ENCODE measurements at regions not wholly inside any gene's neighbourhood (a gene's known extent, or its start where the extent isn't known, plus 50 kb on each side); places are given as distances from the start of the nearest gene placed in this dataset.

DNA sequence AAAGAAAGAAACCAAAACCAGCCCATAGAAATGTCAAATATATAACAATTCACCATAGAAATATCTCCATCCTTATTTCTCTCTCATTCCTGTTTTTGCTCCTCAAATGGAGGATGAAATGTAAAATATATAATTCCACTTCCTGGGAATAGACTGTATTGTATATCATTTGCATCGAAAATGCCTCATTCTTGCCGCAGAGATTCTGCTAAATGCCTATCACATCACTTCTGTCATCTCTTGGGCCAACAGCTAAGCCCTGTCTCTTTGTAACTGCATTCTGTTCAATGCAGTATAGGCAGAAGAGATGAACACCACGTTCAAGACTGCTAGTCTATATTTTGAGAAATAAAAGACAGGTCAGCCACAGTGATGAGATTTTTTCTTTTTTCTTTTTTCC lies 956.3 kb upstream of the SOX9 start:
- DNase-seq (ENCODE audit: low read depth) = no peak
- TF ChIP-seq, protein P1, sequence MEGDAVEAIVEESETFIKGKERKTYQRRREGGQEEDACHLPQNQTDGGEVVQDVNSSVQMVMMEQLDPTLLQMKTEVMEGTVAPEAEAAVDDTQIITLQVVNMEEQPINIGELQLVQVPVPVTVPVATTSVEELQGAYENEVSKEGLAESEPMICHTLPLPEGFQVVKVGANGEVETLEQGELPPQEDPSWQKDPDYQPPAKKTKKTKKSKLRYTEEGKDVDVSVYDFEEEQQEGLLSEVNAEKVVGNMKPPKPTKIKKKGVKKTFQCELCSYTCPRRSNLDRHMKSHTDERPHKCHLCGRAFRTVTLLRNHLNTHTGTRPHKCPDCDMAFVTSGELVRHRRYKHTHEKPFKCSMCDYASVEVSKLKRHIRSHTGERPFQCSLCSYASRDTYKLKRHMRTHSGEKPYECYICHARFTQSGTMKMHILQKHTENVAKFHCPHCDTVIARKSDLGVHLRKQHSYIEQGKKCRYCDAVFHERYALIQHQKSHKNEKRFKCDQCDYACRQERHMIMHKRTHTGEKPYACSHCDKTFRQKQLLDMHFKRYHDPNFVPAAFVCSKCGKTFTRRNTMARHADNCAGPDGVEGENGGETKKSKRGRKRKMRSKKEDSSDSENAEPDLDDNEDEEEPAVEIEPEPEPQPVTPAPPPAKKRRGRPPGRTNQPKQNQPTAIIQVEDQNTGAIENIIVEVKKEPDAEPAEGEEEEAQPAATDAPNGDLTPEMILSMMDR (IDR thresholded peaks at IDR 0.05; ENCODE audit: control insufficient read depth, extremely low read depth, insufficient read depth) = no peak
- H3K4me3 ChIP-seq (ENCODE audit: low read depth, low read length) = no peak overlapping the region

DNA sequence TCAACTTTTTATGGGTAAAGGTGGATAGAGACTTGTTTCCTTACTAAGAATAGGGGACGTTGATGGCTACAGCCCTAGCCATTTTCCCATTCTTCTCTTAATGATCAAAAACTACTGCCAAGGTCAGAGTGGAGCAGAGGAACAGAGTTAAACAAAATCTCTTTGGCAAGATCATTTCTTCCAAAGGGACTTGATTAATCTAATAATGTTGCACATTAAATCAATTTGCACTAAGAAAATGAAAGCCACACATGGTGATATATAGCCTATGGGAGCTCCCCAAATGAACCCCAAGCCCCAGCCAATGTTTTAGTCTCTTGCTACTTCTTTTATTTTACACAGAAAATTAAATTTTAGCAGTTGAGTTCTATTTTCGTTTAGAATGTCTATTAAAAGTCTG lies 954.5 kb upstream of the SOX9 start:
- TF ChIP-seq, protein P1 (IDR thresholded peaks at IDR 0.05; ENCODE audit: control insufficient read depth, extremely low read depth, insufficient read depth) = no peak
- H3K4me3 ChIP-seq (ENCODE audit: low read depth, low read length) = no peak overlapping the region
- no peak for DNase-seq (ENCODE audit: low read depth)

DNA sequence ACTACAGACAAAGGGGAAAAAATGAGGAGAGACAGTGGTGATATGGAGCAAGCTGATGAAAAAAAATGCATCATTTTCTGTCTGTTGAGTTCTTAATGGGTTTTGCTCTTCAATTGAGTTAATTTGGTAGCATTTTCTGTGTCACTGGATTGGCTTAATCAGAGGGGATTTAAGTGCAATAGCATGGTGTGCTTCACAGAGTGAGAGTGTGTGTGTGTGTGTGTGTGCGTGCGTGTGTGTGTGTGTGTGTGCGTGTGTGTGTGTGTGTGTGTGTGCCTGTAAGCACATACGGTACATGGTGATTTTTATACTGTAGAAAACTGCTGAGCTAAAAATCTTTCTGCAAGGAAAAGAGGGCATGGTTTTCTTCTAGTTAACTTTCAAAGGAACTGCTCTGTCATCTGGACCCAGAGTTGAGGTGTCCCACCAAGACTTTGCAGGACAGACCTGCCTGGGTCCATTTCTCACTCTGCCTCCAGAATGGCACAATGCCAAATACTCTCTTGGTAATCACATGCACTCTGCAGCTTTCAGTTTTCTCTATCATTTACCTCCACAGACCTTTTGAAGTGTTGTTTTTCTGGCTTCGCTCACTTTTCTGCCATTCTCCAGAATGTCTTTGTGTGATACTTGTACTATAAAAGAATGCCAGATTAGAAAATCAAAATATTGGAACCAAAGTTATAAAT lies 952.6 kb upstream of the SOX9 start:
- no peak overlapping the region for H3K4me3 ChIP-seq (ENCODE audit: low read depth, low read length)
- TF ChIP-seq, protein P1 (IDR thresholded peaks at IDR 0.05; ENCODE audit: control insufficient read depth, extremely low read depth, insufficient read depth) = no peak
- no peak for DNase-seq (ENCODE audit: low read depth)

DNA sequence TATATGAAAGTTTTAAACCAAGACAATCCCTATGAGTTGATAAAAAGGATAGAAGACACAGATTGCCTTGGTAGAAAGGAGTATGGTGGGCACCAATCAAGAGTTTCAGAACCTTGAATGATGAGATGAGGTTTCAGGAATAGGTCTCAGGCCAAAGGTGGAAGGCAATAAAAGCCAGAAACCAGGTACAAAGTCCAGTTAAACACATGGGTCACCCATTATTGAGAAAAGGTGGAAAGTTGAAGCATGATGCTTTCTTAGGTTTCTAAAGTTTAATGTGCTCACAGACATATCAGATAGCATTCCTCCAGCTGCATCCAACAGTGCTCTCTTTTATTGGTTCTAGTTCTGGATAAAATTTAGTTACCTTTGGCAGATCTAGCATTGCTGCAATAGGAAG lies 950.8 kb upstream of the SOX9 start:
- no peak for DNase-seq (ENCODE audit: low read depth)
- TF ChIP-seq, protein P1 (IDR thresholded peaks at IDR 0.05; ENCODE audit: control insufficient read depth, extremely low read depth, insufficient read depth) = no peak
- no peak overlapping the region for H3K4me3 ChIP-seq (ENCODE audit: low read depth, low read length)

DNA sequence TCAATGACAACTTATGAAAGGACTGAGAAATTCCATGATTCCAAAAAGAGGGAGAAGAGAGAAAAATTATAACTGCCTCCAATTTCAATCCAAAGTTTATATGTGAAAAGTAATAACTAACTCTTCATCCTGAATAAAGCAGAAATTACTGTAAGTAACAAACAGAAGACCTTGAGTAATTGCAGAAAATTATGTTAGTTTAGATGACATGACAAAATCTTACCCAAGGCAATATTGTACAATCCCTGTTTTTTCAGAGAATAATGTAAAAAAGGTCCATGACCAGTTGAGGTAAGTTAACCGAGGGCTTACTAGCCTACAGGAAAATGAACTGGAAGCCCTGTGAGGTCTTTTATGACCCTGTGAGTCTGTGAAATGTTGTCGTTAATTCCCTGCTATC lies 949.5 kb upstream of the SOX9 start:
- TF ChIP-seq, protein P1 (IDR thresholded peaks at IDR 0.05; ENCODE audit: control insufficient read depth, extremely low read depth, insufficient read depth) = no peak
- H3K4me3 ChIP-seq (ENCODE audit: low read depth, low read length) = no peak overlapping the region
- DNase-seq (ENCODE audit: low read depth) = no peak

DNA sequence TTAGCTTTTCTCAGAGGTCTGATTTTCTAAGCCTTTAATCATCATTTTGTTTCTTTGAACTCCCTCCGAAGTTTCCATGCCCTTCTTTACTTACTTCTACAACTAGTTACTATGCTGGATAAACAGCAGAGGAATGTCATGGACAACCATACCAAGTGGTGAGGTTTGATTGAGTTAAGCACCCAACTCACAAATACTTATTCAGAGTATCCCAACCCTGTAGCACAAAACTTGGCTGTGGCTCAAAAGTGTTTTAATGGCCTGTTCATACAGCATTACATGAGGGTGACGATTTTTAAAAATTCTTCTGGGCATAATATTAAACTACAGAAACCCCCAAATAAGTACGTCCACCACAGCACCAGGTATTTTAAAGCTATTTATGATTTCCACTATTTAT lies 946.8 kb upstream of the SOX9 start:
- TF ChIP-seq, protein P1 (IDR thresholded peaks at IDR 0.05; ENCODE audit: control insufficient read depth, extremely low read depth, insufficient read depth) = no peak
- DNase-seq (ENCODE audit: low read depth) = no peak
- no peak overlapping the region for H3K4me3 ChIP-seq (ENCODE audit: low read depth, low read length)

DNA sequence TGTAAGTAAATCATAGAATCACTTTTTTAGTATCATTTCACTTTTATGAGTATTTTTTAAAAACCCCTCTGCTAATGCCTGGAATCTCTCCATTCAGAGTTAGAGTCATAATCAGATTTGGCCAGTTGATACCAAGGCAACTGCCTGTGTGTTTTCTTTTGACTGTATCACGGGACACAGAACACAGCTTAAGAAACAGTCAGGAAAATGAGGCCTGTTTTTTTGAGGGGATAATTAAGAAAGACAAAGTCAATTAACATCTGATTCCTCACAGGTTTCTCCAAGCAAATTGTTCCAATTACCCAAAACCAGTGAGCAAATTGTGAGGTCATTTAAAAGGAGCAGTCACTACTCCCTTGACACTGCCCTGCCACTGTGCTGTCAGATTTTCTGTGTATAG lies 944.5 kb upstream of the SOX9 start:
- DNase-seq (ENCODE audit: low read depth) = no peak
- TF ChIP-seq, protein P1 (IDR thresholded peaks at IDR 0.05; ENCODE audit: control insufficient read depth, extremely low read depth, insufficient read depth) = no peak

More for the DNA sequence above, 944.5 kb upstream of the SOX9 start:
- no peak overlapping the region; the same call in 1 of the 2 replicates for H3K4me3 ChIP-seq (ENCODE audit: low read depth, low read length)

Measured in LNCaP clone FGC (cell line).